Suprapubic skin (tissue), 4 donors: ENCODE measurements at regions not wholly inside any gene's neighbourhood (a gene's known extent, or its start where the extent isn't known, plus 50 kb on each side); places are given as distances from the start of the nearest gene placed in this dataset.

ENCODE experiments used
- POLR2A ChIP-seq, 2 donors: fragments of 450-650 bp; IDR thresholded peaks; one replicate each; pipeline ENCODE4 v1.6.1; 2017; ENCODE audit warnings: antibody characterized with exemption in 2 of 2, mild to moderate bottlenecking in 2 of 2, moderate library complexity in 2 of 2
- POLR2AphosphoS5 ChIP-seq, 3 donors: sonication (generic); formaldehyde crosslinking; IDR thresholded peaks; one replicate each; pipeline ENCODE4 v1.6.1; 2017; ENCODE audit warnings: antibody characterized with exemption in 3 of 3
- TF ChIP-seq, protein P1 (sequence below), 2 donors: fragments of 200-600 bp in 1 of 2; fragments of 450-650 bp in 1 of 2; sonication (generic) in 1 of 2; IDR thresholded peaks; one replicate each; pipeline ENCODE4 v1.5.1; 2016 to 2019; ENCODE audit warnings: antibody characterized with exemption in 2 of 2, mild to moderate bottlenecking in 1 of 2, moderate library complexity in 1 of 2

DNA sequence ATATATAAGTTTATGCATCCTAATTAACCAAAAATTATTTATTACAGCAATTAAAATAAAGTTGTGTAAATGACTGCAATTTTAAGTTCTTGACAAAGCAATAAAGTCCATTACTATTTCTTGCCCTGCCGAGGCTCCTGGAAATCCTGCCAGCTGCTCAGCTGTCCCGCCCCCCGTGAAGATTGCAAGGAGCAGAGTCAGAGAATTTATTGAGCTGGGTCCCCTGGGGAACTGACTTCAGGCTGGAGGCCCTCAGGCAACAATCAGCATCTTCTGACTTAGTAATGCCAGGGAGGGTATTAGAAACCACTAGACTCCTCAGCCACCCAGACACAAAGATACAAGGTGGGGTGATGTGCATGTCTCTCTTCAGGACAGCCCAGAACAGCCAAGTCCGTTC is 92.3 kb downstream of the EDN3 start:
- TF ChIP-seq POLR2A (IDR thresholded peaks at IDR 0.05) (no peak), POLR2AphosphoS5 (IDR thresholded peaks at IDR 0.05) (no peak)
- TF ChIP-seq, protein P1, sequence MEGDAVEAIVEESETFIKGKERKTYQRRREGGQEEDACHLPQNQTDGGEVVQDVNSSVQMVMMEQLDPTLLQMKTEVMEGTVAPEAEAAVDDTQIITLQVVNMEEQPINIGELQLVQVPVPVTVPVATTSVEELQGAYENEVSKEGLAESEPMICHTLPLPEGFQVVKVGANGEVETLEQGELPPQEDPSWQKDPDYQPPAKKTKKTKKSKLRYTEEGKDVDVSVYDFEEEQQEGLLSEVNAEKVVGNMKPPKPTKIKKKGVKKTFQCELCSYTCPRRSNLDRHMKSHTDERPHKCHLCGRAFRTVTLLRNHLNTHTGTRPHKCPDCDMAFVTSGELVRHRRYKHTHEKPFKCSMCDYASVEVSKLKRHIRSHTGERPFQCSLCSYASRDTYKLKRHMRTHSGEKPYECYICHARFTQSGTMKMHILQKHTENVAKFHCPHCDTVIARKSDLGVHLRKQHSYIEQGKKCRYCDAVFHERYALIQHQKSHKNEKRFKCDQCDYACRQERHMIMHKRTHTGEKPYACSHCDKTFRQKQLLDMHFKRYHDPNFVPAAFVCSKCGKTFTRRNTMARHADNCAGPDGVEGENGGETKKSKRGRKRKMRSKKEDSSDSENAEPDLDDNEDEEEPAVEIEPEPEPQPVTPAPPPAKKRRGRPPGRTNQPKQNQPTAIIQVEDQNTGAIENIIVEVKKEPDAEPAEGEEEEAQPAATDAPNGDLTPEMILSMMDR (IDR thresholded peaks at IDR 0.05): no peak
